SK-N-SH (cell line): ENCODE measurements at regions not wholly inside any gene's neighbourhood (a gene's known extent, or its start where the extent isn't known, plus 50 kb on each side); places are given as distances from the start of the nearest gene placed in this dataset.

ENCODE experiments used
- CTCF ChIA-PET: fragments of 300-600, 350-600 bp; formaldehyde crosslinking; extraction: SDS; loops from one replicate; lab custom pipeline; 2021; lab: Yijun Ruan, JAX
- POLR2A ChIA-PET: fragments of 350-600 bp; sonication (Branson Sonifier 250); formaldehyde crosslinking; extraction: SDS; loops from one replicate; lab custom pipeline; 2020; ENCODE audit warnings: antibody characterized with exemption, inconsistent platforms; lab: Yijun Ruan, JAX
- DNase-seq: peaks from one replicate; pipeline ENCODE4 v3.0.0; 2012
- H2AFZ ChIP-seq: fragments of 200-600 bp; sonication (generic); 2 replicates; pipeline ENCODE4 v1.8.1; 2016; ENCODE audit warnings: antibody characterized with exemption, mild to moderate bottlenecking, low read depth
- H3F3A ChIP-seq: fragments of 200-600 bp; sonication (generic); replicated peaks from 2 replicates; pipeline ENCODE3; 2016; ENCODE audit warnings: antibody characterized with exemption, mild to moderate bottlenecking; ENCODE audit not compliant: insufficient read depth
- H3K27ac ChIP-seq, 2 experiments: fragments of 200-500 bp in 1 of 2; fragments of 200-600 bp in 1 of 2; sonication (Bioruptor generic) in 1 of 2; sonication (generic), shearing (Covaris generic) in 1 of 2; 2 replicates each; pipeline versions ENCODE4 v1.5.1 to v1.6.1; 2014 to 2016; ENCODE audit warnings: low read depth in 2 of 2, inconsistent platforms in 1 of 2, low read length in 1 of 2, mild to moderate bottlenecking in 1 of 2, mixed read lengths in 1 of 2
- H3K27me3 ChIP-seq: fragments of 200-600 bp; sonication (generic), shearing (Covaris generic); 2 replicates; pipeline ENCODE4 v1.6.1; 2016; ENCODE audit warnings: mixed run types; ENCODE audit not compliant: insufficient read depth
- H3K36me3 ChIP-seq, 2 experiments: fragments of 200-500 bp in 1 of 2; fragments of 200-600 bp in 1 of 2; sonication (Bioruptor generic) in 1 of 2; sonication (generic) in 1 of 2; replicated peaks in 1 of 2; 2 replicates each; pipeline versions ENCODE3 to v1.5.1; 2014 to 2016; ENCODE audit warnings: low read length in 1 of 2, mild to moderate bottlenecking in 1 of 2; ENCODE audit not compliant: insufficient read depth in 2 of 2, control insufficient read depth in 1 of 2
- H3K4me1 ChIP-seq, 2 experiments: fragments of 200-500 bp in 1 of 2; fragments of 200-600 bp in 1 of 2; sonication (Bioruptor generic) in 1 of 2; sonication (generic), shearing (Covaris generic) in 1 of 2; 2 replicates each; pipeline versions ENCODE4 v1.5.1 to v1.6.1; 2014 to 2016; ENCODE audit warnings: low read depth in 1 of 2, low read length in 1 of 2, mixed run types in 1 of 2; ENCODE audit not compliant: insufficient read depth in 2 of 2, control insufficient read depth in 1 of 2
- H3K4me2 ChIP-seq: fragments of 200-600 bp; sonication (generic), shearing (Covaris generic); 2 replicates; pipeline ENCODE4 v1.6.1; 2017; ENCODE audit warnings: mixed run types
- H3K4me3 ChIP-seq, 2 experiments: fragments of 200-500 bp in 1 of 2; fragments of 200-600 bp in 1 of 2; sonication (Bioruptor generic) in 1 of 2; sonication (generic), shearing (Covaris generic) in 1 of 2; 2 replicates each; pipeline versions ENCODE4 v1.5.1 to v1.8.1; 2014 to 2016; ENCODE audit warnings: low read depth in 2 of 2, inconsistent platforms in 1 of 2, low read length in 1 of 2, mild to moderate bottlenecking in 1 of 2, mixed read lengths in 1 of 2, moderate library complexity in 1 of 2
- H3K79me2 ChIP-seq: fragments of 200-600 bp; sonication (generic); 2 replicates; pipeline ENCODE4 v1.8.1; 2017; ENCODE audit warnings: mild to moderate bottlenecking; ENCODE audit not compliant: insufficient read depth
- H3K9ac ChIP-seq: fragments of 200-600 bp; sonication (generic); 2 replicates; pipeline ENCODE4 v1.6.1; 2017; ENCODE audit warnings: mixed run types
- H3K9me2 ChIP-seq: fragments of 200-600 bp; sonication (generic); 2 replicates; pipeline ENCODE4 v1.6.1; 2017; ENCODE audit warnings: mixed run types
- H3K9me3 ChIP-seq: fragments of 200-600 bp; sonication (generic); 2 replicates; pipeline ENCODE4 v1.6.1; 2017; ENCODE audit warnings: mixed run types, mild to moderate bottlenecking, moderate library complexity
- H4K20me1 ChIP-seq: fragments of 200-600 bp; sonication (generic); 2 replicates; pipeline ENCODE4 v1.6.1; 2017; ENCODE audit warnings: mild to moderate bottlenecking, mixed run types; ENCODE audit not compliant: insufficient read depth
- CTCF ChIP-seq: fragments of 200-600 bp; sonication (generic); IDR thresholded peaks from 2 replicates; pipeline ENCODE4 v1.6.1; 2017; ENCODE audit warnings: antibody characterized with exemption, mild to moderate bottlenecking, moderate library complexity
- ELF1 ChIP-seq: IDR thresholded peaks from 2 replicates; pipeline ENCODE4 v1.4.0; 2012
- JUND ChIP-seq: IDR thresholded peaks from 2 replicates; pipeline ENCODE4 v1.4.0; 2012
- MEF2A ChIP-seq: IDR thresholded peaks from 2 replicates; pipeline ENCODE4 v1.4.0; 2012; ENCODE audit warnings: low read depth, borderline replicate concordance
- RCOR1 ChIP-seq: fragments of 150-350 bp; IDR thresholded peaks from 2 replicates; pipeline ENCODE4 v1.6.1; 2017; ENCODE audit warnings: antibody characterized with exemption, low read length
- REST ChIP-seq: IDR thresholded peaks from 2 replicates; pipeline ENCODE4 v1.6.1; 2012; ENCODE audit warnings: mild to moderate bottlenecking, low read depth, low read length, moderate library complexity
- RFX5 ChIP-seq: IDR thresholded peaks from 2 replicates; pipeline ENCODE4 v1.6.1; 2012; ENCODE audit warnings: mild to moderate bottlenecking, improper control_type of control experiment, low read length
- RXRA ChIP-seq: IDR thresholded peaks from 2 replicates; pipeline ENCODE4 v1.4.0; 2012; ENCODE audit warnings: low read depth, mild to moderate bottlenecking, borderline replicate concordance
- TEAD4 ChIP-seq: IDR thresholded peaks from 2 replicates; pipeline ENCODE4 v1.4.0; 2012; ENCODE audit warnings: mild to moderate bottlenecking, borderline replicate concordance; ENCODE audit not compliant: insufficient read depth
- USF1 ChIP-seq: IDR thresholded peaks from 2 replicates; pipeline ENCODE4 v1.4.0; 2012; ENCODE audit warnings: low read depth, borderline replicate concordance
- USF2 ChIP-seq: fragments of 150-350 bp; IDR thresholded peaks from 2 replicates; pipeline ENCODE4 v1.6.1; 2017; ENCODE audit warnings: antibody characterized with exemption, low read length, low read depth, borderline replicate concordance
- WGBS: methylation state at CpG from one replicate; pipeline ENCODE4 v1.1.6; 2017; ENCODE audit warnings: low lambda C conversion rate; 5-methylcytosine and 5-hydroxymethylcytosine counted together

GRCh38 chr20:55888685-55889084, 116.6 kb downstream of the CBLN4 start:
- no peak for TF ChIP-seq CTCF
- TF ChIP-seq USF2 = no peak
- TF ChIP-seq JUND = no peak
- no peak for TF ChIP-seq USF1
- TF ChIP-seq MEF2A = no peak
- no peak for TF ChIP-seq RXRA
- no peak for TF ChIP-seq RCOR1

GRCh38 chr20:55882910-55883309, 122.4 kb downstream of the CBLN4 start:
- H3K36me3 ChIP-seq = no peaks in the 10 kb centered on the region
- POLR2A ChIA-PET = no interaction called here
- H3K4me2 ChIP-seq = no peak overlapping the region
- H3K27me3 ChIP-seq = no peaks in the 10 kb centered on the region
- peaks cover 0 to 7% of the 10 kb centered on the region in 2 experiments; a peak in 1 of 4 replicates for H3K4me1 ChIP-seq
- no peak for TF ChIP-seq REST
- no peak for TF ChIP-seq ELF1
- TF ChIP-seq RXRA = no peak
- TF ChIP-seq RFX5 = no peak
- no peak for TF ChIP-seq TEAD4
- no peaks in the 10 kb centered on the region for H3K79me2 ChIP-seq
- no peak overlapping the region for H3K9ac ChIP-seq
- no peaks in the 10 kb centered on the region for H3K9me3 ChIP-seq
- H3F3A ChIP-seq = no peaks in the 10 kb centered on the region
- no peak overlapping the region; a peak in 1 of 4 replicates for H3K27ac ChIP-seq
- no peaks in the 10 kb centered on the region for H3K9me2 ChIP-seq
- no peak overlapping the region for H2AFZ ChIP-seq
- CTCF ChIA-PET = interaction anchor here (0.6 kb wide), 1 partner anchor 69 kb away, joined by 3 read pairs; no protein-coding TSS in a partner anchor
- WGBS = 0% methylated on average over 2 of the region's 3 CpGs
- peak; percentile 44 for DNase-seq
- no peaks in the 10 kb centered on the region for H4K20me1 ChIP-seq
- no peak overlapping the region for H3K4me3 ChIP-seq

More at GRCh38 chr20:55888685-55889084, 116.6 kb downstream of the CBLN4 start:
- Histone ChIP-seq H3K27me3 (no peaks in the 10 kb centered on the region), H3K9me3 (no peaks in the 10 kb centered on the region), H3K27ac (no peak overlapping the region), H3K9ac (no peak overlapping the region), H3F3A (no peaks in the 10 kb centered on the region), H3K36me3 (no peaks in the 10 kb centered on the region), H3K4me2 (no peak overlapping the region), H3K79me2 (no peaks in the 10 kb centered on the region), H2AFZ (no peak overlapping the region), H4K20me1 (no peaks in the 10 kb centered on the region), H3K4me1 (no peaks in the 10 kb centered on the region), H3K9me2 (no peaks in the 10 kb centered on the region), H3K4me3 (no peak overlapping the region)
- WGBS = 39% methylated on average over 5 of the region's 5 CpGs
- peak; percentile 12 for DNase-seq
- ChIA-PET CTCF (interaction anchor here (0.7 kb wide), 1 partner anchor 403 kb away, joined by 3 read pairs; no protein-coding TSS in a partner anchor), POLR2A (no interaction called here)
